ENCODE measurements at regions not wholly inside any gene's neighbourhood (a gene's known extent, or its start where the extent isn't known, plus 50 kb on each side); places are given as distances from the start of the nearest gene placed in this dataset.
"Not testable (repeated sequence)": the region's sequence is repeated elsewhere in the genome, so short reads cannot be mapped to it uniquely, and the experiment has no call there.

DNA sequence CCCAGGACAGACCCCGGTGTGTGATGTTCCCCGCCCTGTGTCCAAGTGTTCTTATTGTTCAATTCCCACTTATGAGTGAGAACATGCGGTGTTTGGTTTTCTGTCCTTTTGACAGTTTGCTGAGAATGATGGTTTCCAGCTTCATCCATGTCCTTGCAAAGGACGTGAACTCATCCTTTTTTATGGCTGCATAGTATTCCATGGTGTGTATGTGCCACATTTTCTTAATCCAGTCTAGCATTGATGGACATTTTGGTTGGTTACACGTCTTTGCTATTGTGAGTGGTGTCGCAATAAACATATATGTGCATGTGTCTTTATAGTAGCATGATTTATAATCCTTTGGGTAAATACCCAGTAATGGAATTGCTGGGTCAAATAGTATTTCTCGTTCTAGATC lies 334.5 kb downstream of the GLUD2 start:
- TF ChIP-seq, protein P1, sequence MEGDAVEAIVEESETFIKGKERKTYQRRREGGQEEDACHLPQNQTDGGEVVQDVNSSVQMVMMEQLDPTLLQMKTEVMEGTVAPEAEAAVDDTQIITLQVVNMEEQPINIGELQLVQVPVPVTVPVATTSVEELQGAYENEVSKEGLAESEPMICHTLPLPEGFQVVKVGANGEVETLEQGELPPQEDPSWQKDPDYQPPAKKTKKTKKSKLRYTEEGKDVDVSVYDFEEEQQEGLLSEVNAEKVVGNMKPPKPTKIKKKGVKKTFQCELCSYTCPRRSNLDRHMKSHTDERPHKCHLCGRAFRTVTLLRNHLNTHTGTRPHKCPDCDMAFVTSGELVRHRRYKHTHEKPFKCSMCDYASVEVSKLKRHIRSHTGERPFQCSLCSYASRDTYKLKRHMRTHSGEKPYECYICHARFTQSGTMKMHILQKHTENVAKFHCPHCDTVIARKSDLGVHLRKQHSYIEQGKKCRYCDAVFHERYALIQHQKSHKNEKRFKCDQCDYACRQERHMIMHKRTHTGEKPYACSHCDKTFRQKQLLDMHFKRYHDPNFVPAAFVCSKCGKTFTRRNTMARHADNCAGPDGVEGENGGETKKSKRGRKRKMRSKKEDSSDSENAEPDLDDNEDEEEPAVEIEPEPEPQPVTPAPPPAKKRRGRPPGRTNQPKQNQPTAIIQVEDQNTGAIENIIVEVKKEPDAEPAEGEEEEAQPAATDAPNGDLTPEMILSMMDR (IDR thresholded peaks at IDR 0.05; ENCODE audit: low read depth, low read length), result not testable (repeated sequence)
- TF ChIP-seq EZH2phosphoT487 (IDR thresholded peaks at IDR 0.05; ENCODE audit: low read depth), result not testable (repeated sequence)
